ENCODE measurements at regions not wholly inside any gene's neighbourhood (a gene's known extent, or its start where the extent isn't known, plus 50 kb on each side); places are given as distances from the start of the nearest gene placed in this dataset.

DNA sequence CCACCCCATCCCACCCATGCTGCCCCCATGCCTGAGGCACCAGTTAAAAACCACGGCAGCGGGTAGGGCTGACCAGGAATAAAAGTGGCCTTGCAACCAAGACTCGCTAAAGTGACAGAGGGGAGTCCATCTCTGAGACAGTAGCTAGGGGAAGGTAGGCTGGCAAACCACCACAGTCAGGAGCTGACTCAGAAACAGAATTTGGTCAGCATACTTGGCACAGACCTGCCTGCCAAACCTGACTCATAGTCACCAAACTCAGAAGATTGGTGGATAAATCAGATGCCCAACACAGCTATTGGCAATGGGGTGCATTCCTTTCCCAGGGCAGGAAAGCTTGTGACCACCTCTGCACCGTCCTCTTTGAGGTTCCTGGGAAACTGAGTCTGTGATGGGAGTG is 193.8 kb downstream of the BCOR start:
- Histone ChIP-seq H3K4me2 (ENCODE audit: low read length) (no peak overlapping the region), H3K4me3 (ENCODE audit: low read length) (no peak overlapping the region), H3K36me3 (ENCODE audit: insufficient read depth, low read length) (no peaks in the 10 kb centered on the region), H2AFZ (ENCODE audit: low read depth, low read length) (no peak overlapping the region), H3K9ac (ENCODE audit: low read length) (no peak overlapping the region), H3K79me2 (replicated peaks; ENCODE audit: insufficient read depth, low read length) (no peaks in the 10 kb centered on the region), H3K27me3 (ENCODE audit: insufficient read depth, low read depth, low read length) (no peaks in the 10 kb centered on the region), H3K9me2 (ENCODE audit: insufficient read depth, low read length) (no peaks in the 10 kb centered on the region), H3K9me3 (ENCODE audit: low read length) (no peaks in the 10 kb centered on the region), H3F3A (ENCODE audit: insufficient read depth, low read length, poor library complexity, severe bottlenecking) (no peaks in the 10 kb centered on the region), H4K20me1 (ENCODE audit: insufficient read depth) (no peaks in the 10 kb centered on the region), H3K27ac (ENCODE audit: low read length) (no peak overlapping the region)
- TF ChIP-seq POLR2AphosphoS5 (IDR thresholded peaks at IDR 0.05) (no peak), TAF1 (IDR thresholded peaks at IDR 0.05; ENCODE audit: low read depth) (no peak), SMC3 (conservative IDR thresholded peaks at IDR 0.05; ENCODE audit: poor library complexity) (no peak), EP300 (conservative IDR thresholded peaks at IDR 0.05; ENCODE audit: poor library complexity, severe bottlenecking) (no peak), EZH2 (IDR thresholded peaks at IDR 0.05; ENCODE audit: borderline replicate concordance, insufficient read depth, low read length, poor library complexity, severe bottlenecking) (no peak), RAD21 (conservative IDR thresholded peaks at IDR 0.05) (no peak), MXI1 (conservative IDR thresholded peaks at IDR 0.05; ENCODE audit: poor library complexity, severe bottlenecking) (no peak)
- TF ChIP-seq, protein P1, sequence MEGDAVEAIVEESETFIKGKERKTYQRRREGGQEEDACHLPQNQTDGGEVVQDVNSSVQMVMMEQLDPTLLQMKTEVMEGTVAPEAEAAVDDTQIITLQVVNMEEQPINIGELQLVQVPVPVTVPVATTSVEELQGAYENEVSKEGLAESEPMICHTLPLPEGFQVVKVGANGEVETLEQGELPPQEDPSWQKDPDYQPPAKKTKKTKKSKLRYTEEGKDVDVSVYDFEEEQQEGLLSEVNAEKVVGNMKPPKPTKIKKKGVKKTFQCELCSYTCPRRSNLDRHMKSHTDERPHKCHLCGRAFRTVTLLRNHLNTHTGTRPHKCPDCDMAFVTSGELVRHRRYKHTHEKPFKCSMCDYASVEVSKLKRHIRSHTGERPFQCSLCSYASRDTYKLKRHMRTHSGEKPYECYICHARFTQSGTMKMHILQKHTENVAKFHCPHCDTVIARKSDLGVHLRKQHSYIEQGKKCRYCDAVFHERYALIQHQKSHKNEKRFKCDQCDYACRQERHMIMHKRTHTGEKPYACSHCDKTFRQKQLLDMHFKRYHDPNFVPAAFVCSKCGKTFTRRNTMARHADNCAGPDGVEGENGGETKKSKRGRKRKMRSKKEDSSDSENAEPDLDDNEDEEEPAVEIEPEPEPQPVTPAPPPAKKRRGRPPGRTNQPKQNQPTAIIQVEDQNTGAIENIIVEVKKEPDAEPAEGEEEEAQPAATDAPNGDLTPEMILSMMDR (IDR thresholded peaks at IDR 0.05; ENCODE audit: poor library complexity, severe bottlenecking): no peak
- TF ChIP-seq, protein P2, sequence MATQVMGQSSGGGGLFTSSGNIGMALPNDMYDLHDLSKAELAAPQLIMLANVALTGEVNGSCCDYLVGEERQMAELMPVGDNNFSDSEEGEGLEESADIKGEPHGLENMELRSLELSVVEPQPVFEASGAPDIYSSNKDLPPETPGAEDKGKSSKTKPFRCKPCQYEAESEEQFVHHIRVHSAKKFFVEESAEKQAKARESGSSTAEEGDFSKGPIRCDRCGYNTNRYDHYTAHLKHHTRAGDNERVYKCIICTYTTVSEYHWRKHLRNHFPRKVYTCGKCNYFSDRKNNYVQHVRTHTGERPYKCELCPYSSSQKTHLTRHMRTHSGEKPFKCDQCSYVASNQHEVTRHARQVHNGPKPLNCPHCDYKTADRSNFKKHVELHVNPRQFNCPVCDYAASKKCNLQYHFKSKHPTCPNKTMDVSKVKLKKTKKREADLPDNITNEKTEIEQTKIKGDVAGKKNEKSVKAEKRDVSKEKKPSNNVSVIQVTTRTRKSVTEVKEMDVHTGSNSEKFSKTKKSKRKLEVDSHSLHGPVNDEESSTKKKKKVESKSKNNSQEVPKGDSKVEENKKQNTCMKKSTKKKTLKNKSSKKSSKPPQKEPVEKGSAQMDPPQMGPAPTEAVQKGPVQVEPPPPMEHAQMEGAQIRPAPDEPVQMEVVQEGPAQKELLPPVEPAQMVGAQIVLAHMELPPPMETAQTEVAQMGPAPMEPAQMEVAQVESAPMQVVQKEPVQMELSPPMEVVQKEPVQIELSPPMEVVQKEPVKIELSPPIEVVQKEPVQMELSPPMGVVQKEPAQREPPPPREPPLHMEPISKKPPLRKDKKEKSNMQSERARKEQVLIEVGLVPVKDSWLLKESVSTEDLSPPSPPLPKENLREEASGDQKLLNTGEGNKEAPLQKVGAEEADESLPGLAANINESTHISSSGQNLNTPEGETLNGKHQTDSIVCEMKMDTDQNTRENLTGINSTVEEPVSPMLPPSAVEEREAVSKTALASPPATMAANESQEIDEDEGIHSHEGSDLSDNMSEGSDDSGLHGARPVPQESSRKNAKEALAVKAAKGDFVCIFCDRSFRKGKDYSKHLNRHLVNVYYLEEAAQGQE (IDR thresholded peaks at IDR 0.05; ENCODE audit: borderline replicate concordance): no peak

DNA sequence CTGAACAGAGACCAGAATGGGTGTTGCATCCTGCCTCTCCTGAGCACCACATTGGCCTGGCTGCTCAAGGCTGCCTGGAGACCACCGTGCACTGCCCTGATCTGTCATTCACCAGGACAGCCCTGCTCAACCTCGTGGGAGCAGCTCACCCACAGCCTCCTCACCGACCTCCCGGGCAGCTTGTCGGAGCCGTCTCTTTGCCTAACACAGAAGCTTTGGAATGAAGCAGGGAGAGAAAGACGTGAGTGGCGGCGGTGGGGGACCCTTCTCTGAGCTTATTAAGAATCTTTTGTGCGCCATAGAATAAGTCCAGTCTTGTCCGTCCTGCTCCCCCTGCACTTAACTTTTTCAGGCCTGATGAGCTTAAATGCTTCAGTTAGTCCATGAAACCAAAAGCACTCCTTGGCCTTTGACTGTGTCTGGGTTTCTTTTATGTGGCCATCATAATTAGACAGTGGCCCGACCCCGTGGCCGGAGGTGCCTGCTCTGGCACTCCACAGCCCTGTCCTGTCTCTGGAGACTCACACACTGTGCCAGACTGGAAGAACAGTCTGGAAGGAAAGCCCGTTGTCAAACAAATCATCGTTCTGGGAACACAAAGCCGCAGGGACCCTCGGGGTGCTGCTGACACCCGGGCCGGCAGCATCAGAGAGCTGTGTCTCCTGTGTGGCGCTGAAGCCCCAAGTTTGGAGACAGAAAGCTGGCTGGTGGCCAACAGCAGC is 192.8 kb downstream of the BCOR start:
- Histone ChIP-seq H3K4me3 (ENCODE audit: low read length) (no peak overlapping the region), H3K27ac (ENCODE audit: low read length) (no peak overlapping the region), H4K20me1 (ENCODE audit: insufficient read depth) (no peaks in the 10 kb centered on the region), H3K36me3 (ENCODE audit: insufficient read depth, low read length) (no peaks in the 10 kb centered on the region), H3K9me3 (ENCODE audit: low read length) (no peaks in the 10 kb centered on the region), H3K4me2 (ENCODE audit: low read length) (no peak overlapping the region), H3K27me3 (ENCODE audit: insufficient read depth, low read depth, low read length) (no peaks in the 10 kb centered on the region), H3K79me2 (replicated peaks; ENCODE audit: insufficient read depth, low read length) (no peaks in the 10 kb centered on the region), H3K9ac (ENCODE audit: low read length) (no peak overlapping the region), H3K9me2 (ENCODE audit: insufficient read depth, low read length) (no peaks in the 10 kb centered on the region), H3F3A (ENCODE audit: insufficient read depth, low read length, poor library complexity, severe bottlenecking) (no peaks in the 10 kb centered on the region), H2AFZ (ENCODE audit: low read depth, low read length) (no peak overlapping the region)
- TF ChIP-seq MXI1 (conservative IDR thresholded peaks at IDR 0.05; ENCODE audit: poor library complexity, severe bottlenecking) (no peak), RAD21 (conservative IDR thresholded peaks at IDR 0.05) (no peak), EZH2 (IDR thresholded peaks at IDR 0.05; ENCODE audit: borderline replicate concordance, insufficient read depth, low read length, poor library complexity, severe bottlenecking) (no peak), SMC3 (conservative IDR thresholded peaks at IDR 0.05; ENCODE audit: poor library complexity) (no peak)
- TF ChIP-seq, protein P2 (IDR thresholded peaks at IDR 0.05; ENCODE audit: borderline replicate concordance): no peak
